GM23338 (cell line): ENCODE measurements at regions not wholly inside any gene's neighbourhood (a gene's known extent, or its start where the extent isn't known, plus 50 kb on each side); places are given as distances from the start of the nearest gene placed in this dataset.

Experiments used
- ATAC-seq: fragments of 200-7000 bp; cut with Tn5 transposase; 3 replicates; pipeline ENCODE4 v1.9.1; 2020
- DNase-seq: peaks from one replicate; pipeline ENCODE4 v3.0.0-alpha.2; 2015; ENCODE audit warnings: low spot score
- H2AFZ ChIP-seq: fragments of 200-600 bp; sonication (generic); 2 replicates; pipeline ENCODE4 v1.8.0; 2016; ENCODE audit warnings: antibody characterized with exemption, mild to moderate bottlenecking, moderate library complexity
- H3F3A ChIP-seq: fragments of 200-600 bp; sonication (generic); replicated peaks from 2 replicates; pipeline ENCODE4 v1.8.0; 2017; ENCODE audit warnings: antibody characterized with exemption, mixed run types, low read depth
- H3K27ac ChIP-seq: fragments of 200-600 bp; sonication (generic); 2 replicates; pipeline ENCODE4 v1.6.1; 2016; ENCODE audit warnings: low read depth
- H3K27me3 ChIP-seq: fragments of 200-600 bp; sonication (generic); 2 replicates; pipeline ENCODE4 v1.8.0; 2016; ENCODE audit warnings: mild to moderate bottlenecking, mixed run types, moderate library complexity; ENCODE audit not compliant: insufficient read depth
- H3K36me3 ChIP-seq: fragments of 200-600 bp; sonication (generic); 2 replicates; pipeline ENCODE4 v1.8.0; 2016; ENCODE audit warnings: mild to moderate bottlenecking; ENCODE audit not compliant: insufficient read depth
- H3K4me1 ChIP-seq: fragments of 200-600 bp; sonication (generic); 2 replicates; pipeline ENCODE4 v1.8.0; 2016; ENCODE audit warnings: mild to moderate bottlenecking, moderate library complexity; ENCODE audit not compliant: insufficient read depth
- H3K4me2 ChIP-seq: fragments of 200-600 bp; sonication (generic); 2 replicates; pipeline ENCODE4 v1.7.1; 2017; ENCODE audit warnings: mixed run types
- H3K4me3 ChIP-seq: fragments of 200-600 bp; sonication (generic); 2 replicates; pipeline ENCODE4 v1.6.1; 2016; ENCODE audit warnings: mixed run types
- H3K79me2 ChIP-seq: fragments of 200-600 bp; sonication (generic); replicated peaks from 2 replicates; pipeline ENCODE4 v1.8.0; 2017; ENCODE audit warnings: mild to moderate bottlenecking; ENCODE audit not compliant: insufficient read depth
- H3K9me2 ChIP-seq: fragments of 200-600 bp; sonication (generic); 2 replicates; pipeline ENCODE4 v1.8.0; 2017; ENCODE audit not compliant: insufficient read depth
- H4K20me1 ChIP-seq: fragments of 200-600 bp; sonication (generic); replicated peaks from 2 replicates; pipeline ENCODE4 v1.8.0; 2017; ENCODE audit warnings: mild to moderate bottlenecking; ENCODE audit not compliant: insufficient read depth
- H3K27ac Mint-ChIP-seq: 2 replicates; pipeline ENCODE4 v1.8.0; 2020; ENCODE audit warnings: inconsistent platforms, mild to moderate bottlenecking, moderate library complexity, mixed read lengths
- H3K27me3 Mint-ChIP-seq: 3 replicates; pipeline ENCODE4 v1.8.0; 2022; ENCODE audit warnings: low read depth, mild to moderate bottlenecking, moderate library complexity, mixed read lengths, inconsistent platforms; ENCODE audit not compliant: insufficient read depth, poor library complexity
- H3K36me3 Mint-ChIP-seq: 3 replicates; pipeline ENCODE4 v1.8.0; 2021; ENCODE audit warnings: low read depth, mild to moderate bottlenecking, inconsistent platforms, moderate library complexity, mixed read lengths
- H3K4me1 Mint-ChIP-seq: 3 replicates; pipeline ENCODE4 v1.8.0; 2020; ENCODE audit warnings: mild to moderate bottlenecking, inconsistent platforms, mixed read lengths
- H3K4me3 Mint-ChIP-seq: 3 replicates; pipeline ENCODE4 v1.8.0; 2021; ENCODE audit warnings: moderate library complexity, mild to moderate bottlenecking, inconsistent platforms, mixed read lengths
- H3K9me3 Mint-ChIP-seq: 3 replicates; pipeline ENCODE4 v1.8.0; 2020; ENCODE audit warnings: moderate library complexity, mild to moderate bottlenecking, inconsistent platforms, mixed read lengths
- CREB1 ChIP-seq: fragments of 250-450 bp; sonication (Bioruptor Pico); IDR thresholded peaks from 2 replicates; pipeline ENCODE4 v1.5.0; 2020; ENCODE audit warnings: low read depth, mild to moderate bottlenecking, moderate library complexity
- CTCF ChIP-seq, 2 experiments: fragments of 200-600 bp in 1 of 2; sonication (generic) in 1 of 2; conservative IDR thresholded peaks; 2 replicates each; pipeline versions ENCODE4 v1.5.1 to v1.6.1; 2016 to 2017; ENCODE audit warnings: antibody characterized with exemption in 2 of 2, low read depth in 2 of 2, mild to moderate bottlenecking in 2 of 2, moderate library complexity in 1 of 2
- ETS1 ChIP-seq: IDR thresholded peaks from 2 replicates; pipeline ENCODE4 v1.6.1; 2016; ENCODE audit warnings: antibody characterized with exemption
- EZH2 ChIP-seq: fragments of 200-600 bp; sonication (generic); IDR thresholded peaks from one replicate; pipeline ENCODE4 v1.8.0; 2017; ENCODE audit warnings: antibody characterized with exemption, mild to moderate bottlenecking, low read depth; ENCODE audit not compliant: unreplicated experiment
- EZH2phosphoT487 ChIP-seq: fragments of 200-600 bp; sonication (generic); IDR thresholded peaks from one replicate; pipeline ENCODE4 v1.8.1; 2018; ENCODE audit warnings: antibody characterized with exemption; ENCODE audit not compliant: unreplicated experiment
- JUNB ChIP-seq: IDR thresholded peaks from one replicate; pipeline ENCODE4 v1.6.1; 2016; ENCODE audit warnings: antibody characterized with exemption; ENCODE audit not compliant: unreplicated experiment
- NANOG ChIP-seq: IDR thresholded peaks from 2 replicates; pipeline ENCODE4 v1.6.1; 2016; ENCODE audit warnings: antibody characterized with exemption, borderline replicate concordance
- POLR2AphosphoS5 ChIP-seq: IDR thresholded peaks from 2 replicates; pipeline ENCODE4 v1.6.1; 2016; ENCODE audit warnings: antibody characterized with exemption, low read depth
- REST ChIP-seq: IDR thresholded peaks from one replicate; pipeline ENCODE4 v1.6.1; 2018; ENCODE audit warnings: antibody characterized with exemption; ENCODE audit not compliant: unreplicated experiment
- STAT1 ChIP-seq: IDR thresholded peaks from one replicate; pipeline ENCODE4 v1.6.1; 2016; ENCODE audit warnings: antibody characterized with exemption; ENCODE audit not compliant: unreplicated experiment
- ZNF331 ChIP-seq: fragments of 250-450 bp; sonication (Bioruptor Pico); IDR thresholded peaks from 2 replicates; pipeline ENCODE4 v1.5.0; 2020; ENCODE audit warnings: low read depth, mild to moderate bottlenecking, moderate library complexity
- ZNF462 ChIP-seq: fragments of 250-450 bp; sonication (Bioruptor Pico); IDR thresholded peaks from 2 replicates; pipeline ENCODE4 v1.5.0; 2020; ENCODE audit warnings: mild to moderate bottlenecking, moderate library complexity

GRCh38 chr14:31977001-31977556 is 100.0 kb upstream of the ARHGAP5 start (continued):
- TF ChIP-seq ZNF462 (CRISPR knock-in tag) (no peak), CREB1 (no peak), POLR2AphosphoS5 (no peak), REST (no peak), EZH2phosphoT487 (no peak)

GRCh38 chr14:31978423-31978822 is 98.7 kb upstream of the ARHGAP5 start:
- DNase-seq (no peak), ATAC-seq (no peak)
- no peaks in the 10 kb centered on the region; the same call in 1 of the 2 replicates for H3K36me3 ChIP-seq
- Mint-ChIP-seq H3K36me3 (peaks cover 43% of the 10 kb centered on the region), H3K27me3 (peaks cover 3% of the 10 kb centered on the region), H3K9me3 (peaks cover 60% of the 10 kb centered on the region), H3K27ac (no peak overlapping the region), H3K4me3 (no peak overlapping the region), H3K4me1 (no peaks in the 10 kb centered on the region)
- H3K79me2 ChIP-seq: no peaks in the 10 kb centered on the region
- no peak overlapping the region for H3K4me2 ChIP-seq
- no peaks in the 10 kb centered on the region for H4K20me1 ChIP-seq
- H3K27me3 ChIP-seq: no peaks in the 10 kb centered on the region
- no peak overlapping the region for H3K4me3 ChIP-seq
- H2AFZ ChIP-seq: no peak overlapping the region
- no peaks in the 10 kb centered on the region for H3F3A ChIP-seq
- H3K27ac ChIP-seq: no peak overlapping the region
- no peaks in the 10 kb centered on the region for H3K4me1 ChIP-seq
- no peaks in the 10 kb centered on the region for H3K9me2 ChIP-seq
- no peak for TF ChIP-seq JUNB
- no peak for TF ChIP-seq ETS1
- no peak for TF ChIP-seq EZH2phosphoT487
- TF ChIP-seq NANOG: no peak
- TF ChIP-seq STAT1: no peak
- no peak for TF ChIP-seq CTCF (conservative IDR thresholded peaks at IDR 0.05; ENCODE audit: low read depth in 2 of 2)
- TF ChIP-seq ZNF331 (CRISPR knock-in tag): no peak
- TF ChIP-seq CREB1: no peak
- no peak for TF ChIP-seq EZH2
